T-helper 1 cell treated with Interleukin-12 subunit alpha and Interleukin-12 subunit beta and Interleukin-4 antibody, amounts not matched to agents 30 μg/mL and 1 μg/mL, for 36 hours (primary cell): ENCODE measurements at regions not wholly inside any gene's neighbourhood (a gene's known extent, or its start where the extent isn't known, plus 50 kb on each side); places are given as distances from the start of the nearest gene placed in this dataset.
A peak's percentile ranks its signal among the peaks of the same experiment; 100 is the strongest.
"Not testable (repeated sequence)": the region's sequence is repeated elsewhere in the genome, so short reads cannot be mapped to it uniquely, and the experiment has no call there.

Experiments used
- H3K27ac Mint-ChIP-seq: one replicate; pipeline ENCODE4 v1.8.0; 2021; ENCODE audit warnings: mild to moderate bottlenecking, mixed read lengths
- H3K27me3 Mint-ChIP-seq: one replicate; pipeline ENCODE4 v1.8.0; 2021; ENCODE audit warnings: low read depth, mixed read lengths
- H3K36me3 Mint-ChIP-seq: one replicate; pipeline ENCODE4 v1.8.0; 2021; ENCODE audit warnings: low read depth, mixed read lengths
- H3K4me1 Mint-ChIP-seq: one replicate; pipeline ENCODE4 v1.8.0; 2021; ENCODE audit warnings: low read depth, mixed read lengths
- H3K4me3 Mint-ChIP-seq: one replicate; pipeline ENCODE4 v1.8.0; 2021; ENCODE audit warnings: mild to moderate bottlenecking, moderate library complexity, mixed read lengths
- H3K9me3 Mint-ChIP-seq: one replicate; pipeline ENCODE4 v1.8.0; 2021; ENCODE audit warnings: mixed read lengths

GRCh38 chr14:21802441-21802840 lies 128.8 kb upstream of the OR4E1 start:
- Mint-ChIP-seq H3K27ac (no peak overlapping the region), H3K4me1 (no peaks in the 10 kb centered on the region), H3K9me3 (no peaks in the 10 kb centered on the region), H3K4me3 (no peak overlapping the region), H3K36me3 (no peaks in the 10 kb centered on the region), H3K27me3 (peaks cover 12% of the 10 kb centered on the region)

GRCh38 chr14:21796916-21797315 lies 123.3 kb upstream of the OR4E1 start:
- peaks cover 13% of the 10 kb centered on the region for H3K27me3 Mint-ChIP-seq
- no peaks in the 10 kb centered on the region for H3K36me3 Mint-ChIP-seq
- no peak overlapping the region for H3K27ac Mint-ChIP-seq
- peaks cover 11% of the 10 kb centered on the region for H3K9me3 Mint-ChIP-seq
- no peaks in the 10 kb centered on the region for H3K4me1 Mint-ChIP-seq
- H3K4me3 Mint-ChIP-seq = peak overlapping the region; percentile 54

DNA sequence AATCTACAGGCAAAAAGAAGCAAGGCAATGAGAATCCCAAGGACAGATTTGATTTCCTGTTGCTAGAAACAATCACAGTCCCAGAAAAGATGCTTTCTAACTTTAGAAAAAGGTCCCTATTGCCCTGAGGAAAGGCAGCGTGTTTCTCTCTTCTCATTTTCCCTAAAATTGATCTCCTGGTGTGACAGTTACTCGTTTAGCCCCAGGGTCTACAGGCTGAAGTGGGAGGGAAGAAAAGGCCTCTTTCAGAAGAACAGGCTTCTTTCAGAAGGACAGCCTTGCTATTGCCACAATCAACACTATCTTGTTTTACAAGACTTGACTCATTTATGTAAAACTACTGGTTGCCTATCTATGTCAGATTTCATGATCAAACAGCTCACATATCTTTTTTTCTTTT lies 121.8 kb upstream of the OR4E1 start:
- Mint-ChIP-seq H3K27me3 (peaks cover 17% of the 10 kb centered on the region), H3K27ac (no peak overlapping the region), H3K4me1 (peaks cover 2% of the 10 kb centered on the region), H3K36me3 (no peaks in the 10 kb centered on the region), H3K4me3 (no peak overlapping the region), H3K9me3 (peaks cover 11% of the 10 kb centered on the region)

GRCh38 chr14:21791749-21792148 lies 118.1 kb upstream of the OR4E1 start:
- Mint-ChIP-seq H3K27me3 (peaks cover 12% of the 10 kb centered on the region), H3K27ac (no peak overlapping the region), H3K9me3 (peaks cover 9% of the 10 kb centered on the region), H3K36me3 (no peaks in the 10 kb centered on the region), H3K4me3 (no peak overlapping the region), H3K4me1 (peaks cover 2% of the 10 kb centered on the region)

GRCh38 chr14:21788687-21789086 lies 115.1 kb upstream of the OR4E1 start:
- not testable (repeated sequence) for H3K4me1 Mint-ChIP-seq, H3K36me3 Mint-ChIP-seq, H3K27ac Mint-ChIP-seq, H3K4me3 Mint-ChIP-seq, H3K9me3 Mint-ChIP-seq
- peaks cover 10% of the 10 kb centered on the region for H3K27me3 Mint-ChIP-seq

DNA sequence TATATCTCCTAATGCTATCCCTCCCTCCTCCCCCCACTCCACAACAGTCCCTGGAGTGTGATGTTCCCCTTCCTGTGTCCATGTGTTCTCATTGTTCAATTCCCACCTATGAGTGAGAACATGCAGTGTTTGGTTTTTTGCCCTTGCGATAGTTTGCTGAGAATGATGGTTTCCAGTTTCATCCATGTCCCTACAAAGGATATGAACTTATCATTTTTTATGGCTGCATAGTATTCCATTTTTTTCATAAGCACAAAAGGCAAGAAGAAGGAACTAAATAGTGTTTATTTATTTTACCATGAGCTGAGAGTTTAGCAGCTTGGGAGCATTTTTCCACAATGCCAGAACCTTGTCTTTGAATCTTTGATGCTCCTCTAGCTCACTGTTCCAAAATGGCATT lies 113.6 kb upstream of the OR4E1 start:
- H3K36me3 Mint-ChIP-seq, H3K27ac Mint-ChIP-seq, H3K9me3 Mint-ChIP-seq, H3K4me1 Mint-ChIP-seq, H3K4me3 Mint-ChIP-seq: not testable (repeated sequence)
- peaks cover 10% of the 10 kb centered on the region for H3K27me3 Mint-ChIP-seq

DNA sequence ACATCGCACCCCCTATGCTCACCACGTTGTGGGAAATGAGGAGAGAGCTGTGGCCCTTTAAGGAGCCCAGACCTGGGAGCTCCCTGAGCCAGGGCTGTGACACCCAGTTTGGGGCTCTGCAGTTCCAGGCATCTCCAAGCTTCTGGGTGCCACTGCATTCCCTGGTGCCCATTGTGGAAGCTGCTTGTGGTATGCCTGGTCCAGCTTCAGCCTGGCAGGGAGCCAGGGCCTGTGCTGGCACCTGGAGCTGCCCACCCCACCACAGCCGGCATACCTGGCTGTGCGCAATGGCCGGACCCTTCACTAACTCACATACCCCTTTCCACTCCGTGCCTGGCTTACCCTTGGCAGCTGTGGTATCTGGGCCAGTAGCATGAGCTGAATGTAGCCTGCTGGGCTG lies 107.9 kb upstream of the OR4E1 start:
- Mint-ChIP-seq H3K4me3 (no peak overlapping the region), H3K27ac (no peak overlapping the region), H3K36me3 (no peaks in the 10 kb centered on the region), H3K9me3 (no peaks in the 10 kb centered on the region), H3K4me1 (no peaks in the 10 kb centered on the region), H3K27me3 (peaks cover 5% of the 10 kb centered on the region)

DNA sequence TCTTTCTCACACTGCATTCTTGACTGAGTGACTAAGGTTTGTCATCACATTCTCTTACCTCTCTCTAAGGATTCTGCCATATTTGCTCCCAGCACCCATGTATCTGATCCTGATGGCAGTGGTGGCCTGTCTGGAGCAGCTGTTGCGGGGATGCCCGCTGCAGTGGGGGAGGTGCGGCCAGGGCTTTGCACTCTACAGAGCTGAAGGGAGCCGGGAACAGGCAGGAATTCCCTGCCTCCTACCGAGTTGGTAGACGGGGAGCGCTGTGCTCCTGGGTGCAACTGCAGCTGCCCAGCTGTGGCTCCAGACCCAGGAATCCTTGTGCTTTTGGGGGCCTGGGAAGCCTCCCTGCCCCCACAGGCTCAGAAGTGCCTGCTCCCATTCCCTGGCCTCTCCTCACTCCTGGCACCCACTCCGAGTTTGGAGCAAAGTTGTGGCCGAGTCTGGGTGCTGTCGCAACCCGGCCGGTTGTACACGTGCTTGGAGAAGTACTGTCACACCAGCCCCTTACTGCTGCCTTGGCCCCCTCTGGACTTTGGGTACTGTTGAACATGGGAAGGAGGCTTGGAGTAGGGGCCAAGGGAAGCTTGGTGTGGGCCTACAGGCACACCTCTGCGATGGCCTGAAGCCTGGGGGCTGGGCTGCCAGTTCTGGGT lies 106.9 kb upstream of the OR4E1 start:
- Mint-ChIP-seq H3K4me1 (no peaks in the 10 kb centered on the region), H3K36me3 (no peaks in the 10 kb centered on the region), H3K9me3 (no peaks in the 10 kb centered on the region), H3K27ac (no peak overlapping the region), H3K27me3 (peaks cover 4% of the 10 kb centered on the region), H3K4me3 (no peak overlapping the region)

DNA sequence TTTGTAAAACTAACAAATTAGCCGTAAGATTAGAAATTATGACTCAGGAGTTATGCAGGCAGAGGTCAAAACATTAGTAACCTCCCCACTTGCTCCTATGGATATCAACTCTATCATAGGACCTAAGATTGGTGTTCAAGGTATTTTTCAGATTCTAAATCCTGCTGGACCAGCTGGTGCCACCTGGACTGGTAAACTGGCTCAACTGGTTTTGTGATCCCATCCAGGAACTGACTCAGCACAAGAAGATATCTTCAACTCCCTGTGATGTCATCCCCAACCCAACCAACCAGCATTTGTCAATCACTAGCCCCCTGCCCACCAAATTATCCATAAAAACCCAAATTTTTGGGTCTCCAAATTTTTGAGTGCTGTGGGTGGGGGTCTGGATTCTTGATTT lies 98.1 kb upstream of the OR4E1 start:
- H3K4me3 Mint-ChIP-seq = no peak overlapping the region
- peaks cover 28% of the 10 kb centered on the region for H3K27me3 Mint-ChIP-seq
- H3K9me3 Mint-ChIP-seq = no peaks in the 10 kb centered on the region
- no peak overlapping the region for H3K27ac Mint-ChIP-seq
- H3K36me3 Mint-ChIP-seq = no peaks in the 10 kb centered on the region
- H3K4me1 Mint-ChIP-seq = peaks cover 6% of the 10 kb centered on the region

DNA sequence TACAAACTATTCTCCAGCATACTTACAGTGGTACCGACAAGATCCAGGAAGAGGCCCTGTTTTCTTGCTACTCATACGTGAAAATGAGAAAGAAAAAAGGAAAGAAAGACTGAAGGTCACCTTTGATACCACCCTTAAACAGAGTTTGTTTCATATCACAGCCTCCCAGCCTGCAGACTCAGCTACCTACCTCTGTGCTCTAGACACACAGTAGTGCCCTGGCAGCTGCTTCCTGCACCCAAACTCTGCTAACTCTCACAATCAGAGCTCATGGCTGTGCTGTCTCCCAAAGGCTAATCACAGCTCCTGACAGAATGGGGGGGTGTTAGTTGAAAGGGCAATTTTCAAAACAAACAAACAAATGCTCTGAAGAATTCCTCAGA lies 95.2 kb upstream of the OR4E1 start:
- Mint-ChIP-seq H3K4me1 (peaks cover 6% of the 10 kb centered on the region), H3K4me3 (peak overlapping the region; percentile 68), H3K36me3 (no peaks in the 10 kb centered on the region), H3K27ac (peak overlapping the region; percentile 79), H3K9me3 (peaks cover 5% of the 10 kb centered on the region), H3K27me3 (peaks cover 27% of the 10 kb centered on the region)

GRCh38 chr14:21768116-21768874 lies 94.7 kb upstream of the OR4E1 start:
- Mint-ChIP-seq H3K4me1 (peaks cover 6% of the 10 kb centered on the region), H3K9me3 (peaks cover 5% of the 10 kb centered on the region), H3K27me3 (peaks cover 27% of the 10 kb centered on the region), H3K27ac (peak overlapping the region; percentile 79), H3K36me3 (no peaks in the 10 kb centered on the region), H3K4me3 (peak overlapping the region; percentile 68)

DNA sequence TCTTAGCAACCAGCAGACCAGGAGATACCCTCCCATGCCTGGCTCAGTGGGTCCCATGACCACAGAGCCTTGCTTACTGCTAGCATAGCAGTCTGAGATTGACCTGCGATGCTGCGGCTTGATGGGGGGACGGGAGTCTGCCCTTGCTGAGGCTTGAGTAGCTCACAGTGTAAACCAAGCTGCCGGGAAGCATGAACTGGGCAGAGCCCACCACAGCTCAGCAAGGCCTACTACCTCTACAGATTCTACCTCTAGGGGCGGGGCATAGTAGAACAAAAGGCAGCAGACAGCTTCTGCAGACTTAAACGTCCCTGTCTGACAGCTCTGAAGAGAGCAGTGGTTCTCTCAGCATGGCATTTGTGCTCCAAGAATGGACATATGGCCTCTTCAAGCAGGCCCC lies 86.7 kb upstream of the OR4E1 start:
- H3K27me3 Mint-ChIP-seq = peaks cover 32% of the 10 kb centered on the region
- not testable (repeated sequence) for H3K36me3 Mint-ChIP-seq, H3K27ac Mint-ChIP-seq, H3K4me1 Mint-ChIP-seq, H3K9me3 Mint-ChIP-seq, H3K4me3 Mint-ChIP-seq

DNA sequence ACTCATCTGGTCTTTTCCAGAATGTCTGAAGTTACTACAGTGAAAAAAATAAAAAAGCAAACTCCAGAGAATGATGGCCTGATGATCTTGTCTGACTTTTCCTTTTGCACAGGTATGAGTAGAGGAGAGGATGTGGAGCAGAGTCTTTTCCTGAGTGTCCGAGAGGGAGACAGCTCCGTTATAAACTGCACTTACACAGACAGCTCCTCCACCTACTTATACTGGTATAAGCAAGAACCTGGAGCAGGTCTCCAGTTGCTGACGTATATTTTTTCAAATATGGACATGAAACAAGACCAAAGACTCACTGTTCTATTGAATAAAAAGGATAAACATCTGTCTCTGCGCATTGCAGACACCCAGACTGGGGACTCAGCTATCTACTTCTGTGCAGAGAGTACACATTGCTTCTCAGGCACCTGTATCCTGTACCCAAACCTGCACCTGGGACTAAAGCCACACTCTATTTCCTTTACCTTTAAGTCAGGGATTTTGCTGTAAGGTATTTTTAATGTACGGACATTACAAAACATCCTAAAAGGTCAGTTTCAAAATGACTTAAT lies 75.8 kb upstream of the OR4E1 start:
- peaks cover 34% of the 10 kb centered on the region for H3K27me3 Mint-ChIP-seq
- peak overlapping the region; percentile 5 for H3K27ac Mint-ChIP-seq
- H3K4me1 Mint-ChIP-seq = no peaks in the 10 kb centered on the region
- peak overlapping the region; percentile 18 for H3K4me3 Mint-ChIP-seq
- H3K9me3 Mint-ChIP-seq = no peaks in the 10 kb centered on the region
- H3K36me3 Mint-ChIP-seq = no peaks in the 10 kb centered on the region

GRCh38 chr14:21748869-21749303 lies 75.3 kb upstream of the OR4E1 start:
- no peaks in the 10 kb centered on the region for H3K9me3 Mint-ChIP-seq
- peak overlapping the region; percentile 5 for H3K27ac Mint-ChIP-seq
- H3K36me3 Mint-ChIP-seq = no peaks in the 10 kb centered on the region
- no peaks in the 10 kb centered on the region for H3K4me1 Mint-ChIP-seq
- H3K27me3 Mint-ChIP-seq = peaks cover 34% of the 10 kb centered on the region
- peak overlapping the region; percentile 18 for H3K4me3 Mint-ChIP-seq

DNA sequence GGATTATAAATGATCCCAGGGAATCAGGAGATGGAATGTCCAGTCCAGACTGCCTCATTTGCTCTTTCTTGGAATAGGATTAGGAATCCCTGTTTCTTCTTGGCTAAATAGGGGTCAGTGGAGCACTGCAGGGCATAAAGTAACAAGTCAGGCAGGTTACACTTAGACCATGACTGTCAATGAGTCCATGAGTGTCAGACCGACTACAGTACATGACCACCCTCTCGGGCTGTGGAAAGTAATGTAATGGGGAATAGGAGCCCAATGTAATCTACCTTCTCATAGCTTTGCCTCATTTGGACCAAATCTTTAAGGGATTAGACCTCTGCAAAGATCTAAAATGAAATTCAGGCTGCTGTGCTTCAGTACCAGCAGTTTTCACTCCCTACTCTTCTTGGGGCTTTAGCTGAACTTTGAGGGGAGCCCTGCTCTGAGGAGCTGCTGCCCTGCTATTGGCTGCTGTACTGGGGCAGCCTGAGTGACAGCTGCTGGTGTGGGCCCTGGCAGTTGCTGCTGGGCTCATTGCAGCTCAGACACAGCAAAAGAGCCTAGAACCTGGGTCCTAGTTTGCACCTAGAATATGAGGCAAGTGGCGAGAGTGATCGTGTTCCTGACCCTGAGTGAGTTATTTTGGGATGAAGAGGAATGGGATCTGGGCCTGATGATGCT lies 62.2 kb upstream of the OR4E1 start:
- Mint-ChIP-seq H3K36me3 (no peaks in the 10 kb centered on the region), H3K27me3 (peaks cover 39% of the 10 kb centered on the region), H3K4me1 (peaks cover 5% of the 10 kb centered on the region), H3K9me3 (no peaks in the 10 kb centered on the region), H3K27ac (peak overlapping the region; percentile 43), H3K4me3 (peak overlapping the region; percentile 56)
